Activated CD8-positive, alpha-beta T cell treated with anti-CD3 and anti-CD28 coated beads for 36 hours (primary cell): ENCODE measurements at regions not wholly inside any gene's neighbourhood (a gene's known extent, or its start where the extent isn't known, plus 50 kb on each side); places are given as distances from the start of the nearest gene placed in this dataset.

Source experiments
- ATAC-seq: fragments of 200-7000 bp; cut with Tn5 transposase; one replicate; pipeline ENCODE4 v1.10.0; 2021; ENCODE audit warnings: mild to moderate bottlenecking, moderate library complexity
- CTCF ChIA-PET: fragments of 350-600 bp; sonication (Branson Sonifier 250); formaldehyde crosslinking; loops from one replicate; lab custom pipeline; 2021; ENCODE audit warnings: antibody characterized with exemption; lab: Charles Lee
- POLR2A ChIA-PET: fragments of 350-600 bp; sonication (Branson Sonifier 250); formaldehyde crosslinking; loops from one replicate; lab custom pipeline; 2021; ENCODE audit warnings: antibody characterized with exemption; lab: Charles Lee
- DNase-seq: peaks from one replicate; pipeline ENCODE4 v3.0.0-alpha.2; 2020
- H3K27ac Mint-ChIP-seq: one replicate; pipeline ENCODE4 v1.8.0; 2021; ENCODE audit warnings: mild to moderate bottlenecking, mixed read lengths
- H3K27me3 Mint-ChIP-seq: one replicate; pipeline ENCODE4 v1.8.0; 2021; ENCODE audit warnings: mixed read lengths
- H3K36me3 Mint-ChIP-seq: one replicate; pipeline ENCODE4 v1.8.0; 2021; ENCODE audit warnings: low read depth, mixed read lengths
- H3K4me1 Mint-ChIP-seq: one replicate; pipeline ENCODE4 v1.8.0; 2021; ENCODE audit warnings: low read depth, mixed read lengths
- H3K4me3 Mint-ChIP-seq: one replicate; pipeline ENCODE4 v1.8.0; 2021; ENCODE audit warnings: mild to moderate bottlenecking, moderate library complexity, mixed read lengths
- H3K9me3 Mint-ChIP-seq: one replicate; pipeline ENCODE4 v1.8.0; 2021; ENCODE audit warnings: mixed read lengths
- intact Hi-C: fragments of 100-400 bp; cut with micrococcal nuclease; formaldehyde crosslinking; loops from one replicate; pipeline ENCODE4 v1.10.0; 2022
- TF ChIP-seq, protein P1 (sequence below): fragments of 200-600 bp; IDR thresholded peaks from one replicate; pipeline ENCODE4 v1.8.0; 2022; ENCODE audit warnings: antibody characterized with exemption, mild to moderate bottlenecking

- H3K4me1 Mint-ChIP-seq = peaks cover 8% of the 10 kb centered on the region
- ATAC-seq = no peak
- ChIA-PET CTCF (no interaction called here), POLR2A (no interaction called here)
- no peak for DNase-seq
- TF ChIP-seq, protein P1, sequence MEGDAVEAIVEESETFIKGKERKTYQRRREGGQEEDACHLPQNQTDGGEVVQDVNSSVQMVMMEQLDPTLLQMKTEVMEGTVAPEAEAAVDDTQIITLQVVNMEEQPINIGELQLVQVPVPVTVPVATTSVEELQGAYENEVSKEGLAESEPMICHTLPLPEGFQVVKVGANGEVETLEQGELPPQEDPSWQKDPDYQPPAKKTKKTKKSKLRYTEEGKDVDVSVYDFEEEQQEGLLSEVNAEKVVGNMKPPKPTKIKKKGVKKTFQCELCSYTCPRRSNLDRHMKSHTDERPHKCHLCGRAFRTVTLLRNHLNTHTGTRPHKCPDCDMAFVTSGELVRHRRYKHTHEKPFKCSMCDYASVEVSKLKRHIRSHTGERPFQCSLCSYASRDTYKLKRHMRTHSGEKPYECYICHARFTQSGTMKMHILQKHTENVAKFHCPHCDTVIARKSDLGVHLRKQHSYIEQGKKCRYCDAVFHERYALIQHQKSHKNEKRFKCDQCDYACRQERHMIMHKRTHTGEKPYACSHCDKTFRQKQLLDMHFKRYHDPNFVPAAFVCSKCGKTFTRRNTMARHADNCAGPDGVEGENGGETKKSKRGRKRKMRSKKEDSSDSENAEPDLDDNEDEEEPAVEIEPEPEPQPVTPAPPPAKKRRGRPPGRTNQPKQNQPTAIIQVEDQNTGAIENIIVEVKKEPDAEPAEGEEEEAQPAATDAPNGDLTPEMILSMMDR = no peak
- H3K27ac Mint-ChIP-seq = no peak overlapping the region
- intact Hi-C loops = no loop called here
- no peaks in the 10 kb centered on the region for H3K9me3 Mint-ChIP-seq
- H3K36me3 Mint-ChIP-seq = no peaks in the 10 kb centered on the region
- H3K27me3 Mint-ChIP-seq = no peaks in the 10 kb centered on the region
- no peak overlapping the region for H3K4me3 Mint-ChIP-seq
Observed at GRCh38 chr3:23112491-23112890, 90.6 kb upstream of the UBE2E2 start.

GRCh38 chr3:23113455-23114171 is 89.5 kb upstream of the UBE2E2 start:
- TF ChIP-seq, protein P1 = no peak
- no peak overlapping the region for H3K27ac Mint-ChIP-seq
- H3K9me3 Mint-ChIP-seq = no peaks in the 10 kb centered on the region
- ChIA-PET CTCF (no interaction called here), POLR2A (no interaction called here)
- H3K4me3 Mint-ChIP-seq = no peak overlapping the region
- intact Hi-C loops = no loop called here
- no peaks in the 10 kb centered on the region for H3K36me3 Mint-ChIP-seq
- ATAC-seq = peak; percentile 51
- peaks cover 8% of the 10 kb centered on the region for H3K4me1 Mint-ChIP-seq
- no peak for DNase-seq
- H3K27me3 Mint-ChIP-seq = no peaks in the 10 kb centered on the region

DNA sequence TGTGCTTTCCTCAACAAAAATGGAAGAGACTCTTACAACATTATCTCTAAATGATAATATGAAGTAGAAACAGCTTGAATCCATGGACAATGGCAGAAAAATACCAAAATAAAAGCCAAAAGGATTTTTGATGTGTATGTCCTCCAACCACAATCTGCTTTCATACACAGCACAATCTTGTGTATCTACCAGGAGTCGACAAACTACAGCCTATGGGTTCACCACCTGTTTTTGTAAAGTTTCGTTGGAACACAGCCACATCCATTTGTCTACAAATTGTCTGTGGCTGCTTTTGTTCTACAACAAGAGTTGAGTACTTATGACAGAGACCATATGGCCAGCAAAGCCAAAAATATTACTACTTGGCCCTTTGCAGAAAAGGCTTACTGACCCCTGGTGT is 88.7 kb upstream of the UBE2E2 start:
- ATAC-seq = no peak
- Mint-ChIP-seq H3K4me3 (no peak overlapping the region), H3K4me1 (peaks cover 8% of the 10 kb centered on the region), H3K9me3 (no peaks in the 10 kb centered on the region), H3K27me3 (no peaks in the 10 kb centered on the region), H3K36me3 (no peaks in the 10 kb centered on the region), H3K27ac (no peak overlapping the region)
- intact Hi-C loops = no loop called here
- no peak for DNase-seq
- ChIA-PET CTCF (no interaction called here), POLR2A (no interaction called here)
- TF ChIP-seq, protein P1 = no peak

- TF ChIP-seq, protein P1 = no peak
- H3K4me1 Mint-ChIP-seq = peaks cover 8% of the 10 kb centered on the region
- H3K27ac Mint-ChIP-seq = no peak overlapping the region
- ChIA-PET POLR2A (no interaction called here), CTCF (interaction anchor here (1.3 kb wide), 1 partner anchor 14 kb away, joined by 3 read pairs; no protein-coding TSS in a partner anchor)
- intact Hi-C loops = no loop called here
- no peaks in the 10 kb centered on the region for H3K27me3 Mint-ChIP-seq
- no peaks in the 10 kb centered on the region for H3K36me3 Mint-ChIP-seq
- no peak for DNase-seq
- no peak overlapping the region for H3K4me3 Mint-ChIP-seq
- H3K9me3 Mint-ChIP-seq = no peaks in the 10 kb centered on the region
- no peak for ATAC-seq
Observed at GRCh38 chr3:23115171-23115877, 87.8 kb upstream of the UBE2E2 start.
